ENCODE measurements at regions not wholly inside any gene's neighbourhood (a gene's known extent, or its start where the extent isn't known, plus 50 kb on each side); places are given as distances from the start of the nearest gene placed in this dataset.

GRCh38 chr13:33612641-33613638 is 205.0 kb upstream of the RFC3 start:
- TF ChIP-seq REST (IDR thresholded peaks at IDR 0.05; ENCODE audit: insufficient read depth in 1 of 2, low read depth in 2 of 2, low read length in 2 of 2) (no peak), TAF1 (IDR thresholded peaks at IDR 0.05; ENCODE audit: borderline replicate concordance, insufficient read depth, low read length) (no peak)
